ENCODE measurements at regions not wholly inside any gene's neighbourhood (a gene's known extent, or its start where the extent isn't known, plus 50 kb on each side); places are given as distances from the start of the nearest gene placed in this dataset.

DNA sequence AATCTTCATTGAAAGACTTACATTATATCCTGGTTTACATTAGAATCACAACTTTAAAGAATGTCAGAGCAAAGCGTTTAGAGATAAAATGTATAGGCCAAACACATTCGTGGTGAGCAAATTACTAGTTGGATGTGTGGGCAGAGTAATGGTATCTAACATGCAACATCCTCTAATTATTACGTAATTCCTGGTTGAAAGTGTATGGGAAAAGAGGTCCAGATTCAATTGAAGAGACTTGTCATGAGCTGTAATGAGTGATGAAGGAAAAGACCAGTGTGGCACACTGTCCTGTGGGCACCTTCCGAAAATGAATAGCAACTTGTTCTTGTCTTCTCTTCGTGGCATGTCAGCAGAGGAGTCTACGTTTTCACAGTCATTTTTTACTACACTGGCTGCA lies 192.8 kb downstream of the LRIG3 start:
- Histone ChIP-seq H3K4me1 (no peaks in the 10 kb centered on the region), H3K9me3 (no peaks in the 10 kb centered on the region), H3K4me3 (ENCODE audit: low read depth, low read length) (no peak overlapping the region), H3K36me3 (ENCODE audit: control insufficient read depth, insufficient read depth, low read length) (no peaks in the 10 kb centered on the region), H3K27me3 (replicated peaks; ENCODE audit: control insufficient read depth, insufficient read depth, low read length) (no peaks in the 10 kb centered on the region)
- Mint-ChIP-seq H3K4me1 (ENCODE audit: low read depth, unreplicated experiment) (no peaks in the 10 kb centered on the region), H3K9me3 (ENCODE audit: unreplicated experiment) (no peaks in the 10 kb centered on the region), H3K27ac (ENCODE audit: unreplicated experiment) (no peak overlapping the region), H3K27me3 (ENCODE audit: insufficient read depth, unreplicated experiment) (no peaks in the 10 kb centered on the region), H3K4me3 (ENCODE audit: unreplicated experiment) (no peak overlapping the region), H3K36me3 (ENCODE audit: insufficient read depth, unreplicated experiment) (no peaks in the 10 kb centered on the region)
- TF ChIP-seq, protein P1, sequence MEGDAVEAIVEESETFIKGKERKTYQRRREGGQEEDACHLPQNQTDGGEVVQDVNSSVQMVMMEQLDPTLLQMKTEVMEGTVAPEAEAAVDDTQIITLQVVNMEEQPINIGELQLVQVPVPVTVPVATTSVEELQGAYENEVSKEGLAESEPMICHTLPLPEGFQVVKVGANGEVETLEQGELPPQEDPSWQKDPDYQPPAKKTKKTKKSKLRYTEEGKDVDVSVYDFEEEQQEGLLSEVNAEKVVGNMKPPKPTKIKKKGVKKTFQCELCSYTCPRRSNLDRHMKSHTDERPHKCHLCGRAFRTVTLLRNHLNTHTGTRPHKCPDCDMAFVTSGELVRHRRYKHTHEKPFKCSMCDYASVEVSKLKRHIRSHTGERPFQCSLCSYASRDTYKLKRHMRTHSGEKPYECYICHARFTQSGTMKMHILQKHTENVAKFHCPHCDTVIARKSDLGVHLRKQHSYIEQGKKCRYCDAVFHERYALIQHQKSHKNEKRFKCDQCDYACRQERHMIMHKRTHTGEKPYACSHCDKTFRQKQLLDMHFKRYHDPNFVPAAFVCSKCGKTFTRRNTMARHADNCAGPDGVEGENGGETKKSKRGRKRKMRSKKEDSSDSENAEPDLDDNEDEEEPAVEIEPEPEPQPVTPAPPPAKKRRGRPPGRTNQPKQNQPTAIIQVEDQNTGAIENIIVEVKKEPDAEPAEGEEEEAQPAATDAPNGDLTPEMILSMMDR (IDR thresholded peaks at IDR 0.05; ENCODE audit: insufficient read depth in 1 of 2, low read depth in 1 of 2, low read length in 1 of 2, severe bottlenecking in 1 of 2, unreplicated experiment in 1 of 2), result no peak
- no TSS peak for BruUV-seq (replicated peaks)
- no peak for DNase-seq
- ChIA-PET POLR2A (no interaction called here), CTCF (no interaction called here)
- intact Hi-C loops (cut with micrococcal nuclease; ENCODE audit: unreplicated experiment), result no loop called here

DNA sequence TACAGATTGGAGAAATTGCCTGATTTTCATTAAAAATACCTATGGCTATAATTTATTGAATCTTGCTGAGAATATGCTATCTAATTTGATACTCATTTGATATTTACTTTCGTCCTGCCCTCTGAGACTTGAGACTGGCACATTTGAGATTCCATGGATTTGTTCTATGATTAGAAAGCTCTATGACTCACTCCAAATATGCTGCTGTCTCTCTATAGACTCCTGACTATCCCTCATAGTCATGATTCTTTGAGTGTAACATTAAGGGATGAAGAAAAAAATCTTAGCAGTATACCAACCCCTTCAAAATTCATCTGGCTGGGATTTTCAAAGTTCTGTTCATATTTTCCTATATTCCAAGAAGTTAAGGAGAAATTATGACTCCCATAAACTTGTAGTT lies 191.9 kb downstream of the LRIG3 start:
- Histone ChIP-seq H3K4me3 (ENCODE audit: low read depth, low read length) (no peak overlapping the region), H3K4me1 (no peaks in the 10 kb centered on the region), H3K36me3 (ENCODE audit: control insufficient read depth, insufficient read depth, low read length) (no peaks in the 10 kb centered on the region), H3K9me3 (no peaks in the 10 kb centered on the region), H3K27me3 (replicated peaks; ENCODE audit: control insufficient read depth, insufficient read depth, low read length) (no peaks in the 10 kb centered on the region)
- intact Hi-C loops (cut with micrococcal nuclease; ENCODE audit: unreplicated experiment), result no loop called here
- no peaks in the 10 kb centered on the region for H3K27me3 Mint-ChIP-seq (ENCODE audit: insufficient read depth, unreplicated experiment)
- ChIA-PET POLR2A (no interaction called here), CTCF (no interaction called here)
- no peak for DNase-seq
- no peak overlapping the region for H3K4me3 Mint-ChIP-seq (ENCODE audit: unreplicated experiment)
- no peak overlapping the region for H3K27ac Mint-ChIP-seq (ENCODE audit: unreplicated experiment)
- H3K4me1 Mint-ChIP-seq (ENCODE audit: low read depth, unreplicated experiment), result no peaks in the 10 kb centered on the region
- no TSS peak for BruUV-seq (replicated peaks)
- H3K9me3 Mint-ChIP-seq (ENCODE audit: unreplicated experiment), result no peaks in the 10 kb centered on the region
- TF ChIP-seq, protein P1 (IDR thresholded peaks at IDR 0.05; ENCODE audit: insufficient read depth in 1 of 2, low read depth in 1 of 2, low read length in 1 of 2, severe bottlenecking in 1 of 2, unreplicated experiment in 1 of 2), result no peak
- H3K36me3 Mint-ChIP-seq (ENCODE audit: insufficient read depth, unreplicated experiment), result no peaks in the 10 kb centered on the region

DNA sequence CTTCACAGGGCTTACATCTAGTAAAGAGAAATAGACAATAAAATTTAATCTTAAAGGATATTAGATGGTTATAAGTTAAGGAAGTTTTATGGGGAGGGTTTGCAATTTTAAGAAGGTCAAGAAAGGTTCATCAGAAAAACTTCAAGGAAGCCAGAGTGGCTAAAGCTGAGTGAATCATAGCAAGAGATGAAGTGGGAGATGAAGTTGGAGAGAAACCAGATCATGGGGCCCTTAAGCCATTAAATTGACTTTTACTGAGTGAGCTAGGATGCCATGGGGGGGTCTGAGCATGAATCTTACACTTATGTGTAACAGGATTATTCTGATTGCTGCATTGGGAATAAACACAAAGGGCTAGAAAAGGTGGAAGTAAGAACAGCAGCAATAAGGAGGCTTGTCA lies 189.2 kb downstream of the LRIG3 start:
- DNase-seq, result no peak
- Mint-ChIP-seq H3K4me3 (ENCODE audit: unreplicated experiment) (no peak overlapping the region), H3K27ac (ENCODE audit: unreplicated experiment) (no peak overlapping the region), H3K27me3 (ENCODE audit: insufficient read depth, unreplicated experiment) (no peaks in the 10 kb centered on the region), H3K9me3 (ENCODE audit: unreplicated experiment) (no peaks in the 10 kb centered on the region), H3K4me1 (ENCODE audit: low read depth, unreplicated experiment) (no peaks in the 10 kb centered on the region), H3K36me3 (ENCODE audit: insufficient read depth, unreplicated experiment) (no peaks in the 10 kb centered on the region)
- H3K4me3 ChIP-seq (ENCODE audit: low read depth, low read length), result no peak overlapping the region
- H3K36me3 ChIP-seq (ENCODE audit: control insufficient read depth, insufficient read depth, low read length), result no peaks in the 10 kb centered on the region
- ChIA-PET CTCF (no interaction called here), POLR2A (no interaction called here)
- H3K9me3 ChIP-seq, result no peaks in the 10 kb centered on the region
- TF ChIP-seq, protein P1 (IDR thresholded peaks at IDR 0.05; ENCODE audit: insufficient read depth in 1 of 2, low read depth in 1 of 2, low read length in 1 of 2, severe bottlenecking in 1 of 2, unreplicated experiment in 1 of 2), result no peak
- H3K27me3 ChIP-seq (replicated peaks; ENCODE audit: control insufficient read depth, insufficient read depth, low read length), result no peaks in the 10 kb centered on the region
- BruUV-seq (replicated peaks), result no TSS peak
- intact Hi-C loops (cut with micrococcal nuclease; ENCODE audit: unreplicated experiment), result no loop called here
- H3K4me1 ChIP-seq, result no peaks in the 10 kb centered on the region
